A549 (cell line): ENCODE measurements at regions not wholly inside any gene's neighbourhood (a gene's known extent, or its start where the extent isn't known, plus 50 kb on each side); places are given as distances from the start of the nearest gene placed in this dataset.

ENCODE experiments used
- EP300 ChIP-seq, 2 experiments: fragments of >200 bp; sonication (Bioruptor Twin); formaldehyde crosslinking; IDR thresholded peaks; 2 replicates in 1 of 2; 3 replicates in 1 of 2; pipeline ENCODE4 v1.6.1; 2016 to 2017
- POLR2AphosphoS2 ChIP-seq: conservative IDR thresholded peaks from 2 replicates; pipeline ENCODE4 v1.6.1; 2012; ENCODE audit warnings: low read length, improper control_type of control experiment, inconsistent platforms
- TF ChIP-seq, protein P1 (sequence below): IDR thresholded peaks from 2 replicates; pipeline ENCODE4 v1.6.1; 2012
- TF ChIP-seq, protein P2 (sequence below): fragments of 200-600 bp; sonication (generic); IDR thresholded peaks from 2 replicates; pipeline ENCODE4 v1.6.1; 2016; ENCODE audit warnings: antibody characterized with exemption, mild to moderate bottlenecking, moderate library complexity

DNA sequence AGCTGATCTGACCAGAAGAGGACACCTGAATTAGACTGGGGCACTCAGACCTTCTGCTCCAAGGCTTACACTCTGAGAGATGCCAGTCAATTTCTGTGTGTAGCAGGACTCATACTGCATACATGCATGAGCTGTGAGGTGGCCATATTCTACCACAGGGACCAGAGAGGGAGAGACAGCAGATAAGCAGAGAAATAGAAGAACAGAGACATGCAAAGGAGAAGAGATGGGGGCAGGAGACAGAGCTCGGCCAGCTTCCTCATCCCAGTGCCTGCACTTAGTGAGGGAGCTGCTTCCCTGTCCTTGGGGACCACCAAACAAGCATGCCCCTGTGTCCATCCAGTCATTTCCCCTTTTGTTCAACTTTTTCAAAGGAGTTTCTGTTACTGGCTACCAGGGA lies 73.9 kb upstream of the ALK start:
- TF ChIP-seq POLR2AphosphoS2 (no peak), EP300 (IDR thresholded peaks at IDR 0.05) (no peak)
- TF ChIP-seq, protein P1, sequence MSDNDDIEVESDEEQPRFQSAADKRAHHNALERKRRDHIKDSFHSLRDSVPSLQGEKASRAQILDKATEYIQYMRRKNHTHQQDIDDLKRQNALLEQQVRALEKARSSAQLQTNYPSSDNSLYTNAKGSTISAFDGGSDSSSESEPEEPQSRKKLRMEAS: no peak
- TF ChIP-seq, protein P2, sequence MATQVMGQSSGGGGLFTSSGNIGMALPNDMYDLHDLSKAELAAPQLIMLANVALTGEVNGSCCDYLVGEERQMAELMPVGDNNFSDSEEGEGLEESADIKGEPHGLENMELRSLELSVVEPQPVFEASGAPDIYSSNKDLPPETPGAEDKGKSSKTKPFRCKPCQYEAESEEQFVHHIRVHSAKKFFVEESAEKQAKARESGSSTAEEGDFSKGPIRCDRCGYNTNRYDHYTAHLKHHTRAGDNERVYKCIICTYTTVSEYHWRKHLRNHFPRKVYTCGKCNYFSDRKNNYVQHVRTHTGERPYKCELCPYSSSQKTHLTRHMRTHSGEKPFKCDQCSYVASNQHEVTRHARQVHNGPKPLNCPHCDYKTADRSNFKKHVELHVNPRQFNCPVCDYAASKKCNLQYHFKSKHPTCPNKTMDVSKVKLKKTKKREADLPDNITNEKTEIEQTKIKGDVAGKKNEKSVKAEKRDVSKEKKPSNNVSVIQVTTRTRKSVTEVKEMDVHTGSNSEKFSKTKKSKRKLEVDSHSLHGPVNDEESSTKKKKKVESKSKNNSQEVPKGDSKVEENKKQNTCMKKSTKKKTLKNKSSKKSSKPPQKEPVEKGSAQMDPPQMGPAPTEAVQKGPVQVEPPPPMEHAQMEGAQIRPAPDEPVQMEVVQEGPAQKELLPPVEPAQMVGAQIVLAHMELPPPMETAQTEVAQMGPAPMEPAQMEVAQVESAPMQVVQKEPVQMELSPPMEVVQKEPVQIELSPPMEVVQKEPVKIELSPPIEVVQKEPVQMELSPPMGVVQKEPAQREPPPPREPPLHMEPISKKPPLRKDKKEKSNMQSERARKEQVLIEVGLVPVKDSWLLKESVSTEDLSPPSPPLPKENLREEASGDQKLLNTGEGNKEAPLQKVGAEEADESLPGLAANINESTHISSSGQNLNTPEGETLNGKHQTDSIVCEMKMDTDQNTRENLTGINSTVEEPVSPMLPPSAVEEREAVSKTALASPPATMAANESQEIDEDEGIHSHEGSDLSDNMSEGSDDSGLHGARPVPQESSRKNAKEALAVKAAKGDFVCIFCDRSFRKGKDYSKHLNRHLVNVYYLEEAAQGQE: no peak
